Ectodermal cell (in vitro differentiated cells): ENCODE measurements at regions not wholly inside any gene's neighbourhood (a gene's known extent, or its start where the extent isn't known, plus 50 kb on each side); places are given as distances from the start of the nearest gene placed in this dataset.
"Not testable (repeated sequence)": the region's sequence is repeated elsewhere in the genome, so short reads cannot be mapped to it uniquely, and the experiment has no call there.

Experiments
- H3K27ac ChIP-seq: 2 replicates; pipeline ENCODE4 v1.7.0; 2013; ENCODE audit warnings: mild to moderate bottlenecking, low read depth, low read length; ENCODE audit not compliant: insufficient read depth, poor library complexity, severe bottlenecking
- H3K27me3 ChIP-seq: 2 replicates; pipeline ENCODE4 v1.7.0; 2013; ENCODE audit warnings: mild to moderate bottlenecking, low read length; ENCODE audit not compliant: insufficient read depth, control insufficient read depth, poor library complexity, severe bottlenecking
- H3K36me3 ChIP-seq: one replicate; pipeline ENCODE4 v1.7.0; 2013; ENCODE audit warnings: low read length; ENCODE audit not compliant: control insufficient read depth, insufficient read depth
- H3K4me1 ChIP-seq: one replicate; pipeline ENCODE4 v1.7.0; 2013; ENCODE audit warnings: low read length; ENCODE audit not compliant: control insufficient read depth, insufficient read depth
- H3K4me3 ChIP-seq: 2 replicates; pipeline ENCODE4 v1.7.0; 2013; ENCODE audit warnings: low read depth, low read length, control low read depth; ENCODE audit not compliant: insufficient read depth
- H3K9me3 ChIP-seq: 2 replicates; pipeline ENCODE4 v1.7.0; 2013; ENCODE audit warnings: mild to moderate bottlenecking, low read length, moderate library complexity; ENCODE audit not compliant: control insufficient read depth
- WGBS, 2 experiments: methylation state at CpG; one replicate each; pipeline ENCODE4 v1.1.7; 2013; ENCODE audit warnings: missing lambda C conversion rate in 2 of 2; 5-methylcytosine and 5-hydroxymethylcytosine counted together

GRCh38 chr2:199186301-199186751, 271.4 kb downstream of the SATB2 start:
- 35 to 48% methylated on average over 2 of the region's 2 CpGs for WGBS, 2 experiments
- H3K36me3 ChIP-seq: no peaks in the 10 kb centered on the region
- H3K27ac ChIP-seq: no peak overlapping the region
- H3K4me3 ChIP-seq: no peak overlapping the region
- peaks cover 2% of the 10 kb centered on the region for H3K4me1 ChIP-seq
- no peaks in the 10 kb centered on the region for H3K27me3 ChIP-seq
- no peaks in the 10 kb centered on the region for H3K9me3 ChIP-seq

- H3K9me3 ChIP-seq, H3K4me1 ChIP-seq, H3K36me3 ChIP-seq, H3K4me3 ChIP-seq, H3K27me3 ChIP-seq, H3K27ac ChIP-seq: not testable (repeated sequence)
- 59 to 76% methylated on average over 5 of the region's 5 CpGs for WGBS, 2 experiments
These were observed 272.6 kb downstream of the SATB2 start for GRCh38 chr2:199185174-199185573.

- no peaks in the 10 kb centered on the region for H3K4me1 ChIP-seq
- no peaks in the 10 kb centered on the region for H3K9me3 ChIP-seq
- 82 to 85% methylated on average over 5 of the region's 5 CpGs for WGBS, 2 experiments
- H3K4me3 ChIP-seq: no peak overlapping the region
- no peak overlapping the region for H3K27ac ChIP-seq
- H3K27me3 ChIP-seq: no peaks in the 10 kb centered on the region
- H3K36me3 ChIP-seq: no peaks in the 10 kb centered on the region
These were observed 293.9 kb downstream of the SATB2 start for GRCh38 chr2:199163613-199164458.

GRCh38 chr2:199160677-199161465, 296.9 kb downstream of the SATB2 start:
- H3K27ac ChIP-seq: no peak overlapping the region
- no peak overlapping the region for H3K4me3 ChIP-seq
- WGBS, 2 experiments: 94 to 95% methylated on average over 1 of the region's 1 CpG
- no peaks in the 10 kb centered on the region for H3K9me3 ChIP-seq
- no peaks in the 10 kb centered on the region for H3K27me3 ChIP-seq
- no peaks in the 10 kb centered on the region for H3K36me3 ChIP-seq
- no peaks in the 10 kb centered on the region for H3K4me1 ChIP-seq

GRCh38 chr2:199160081-199160480, 297.7 kb downstream of the SATB2 start:
- Histone ChIP-seq H3K4me1 (no peaks in the 10 kb centered on the region), H3K27ac (no peak overlapping the region), H3K27me3 (no peaks in the 10 kb centered on the region), H3K9me3 (no peaks in the 10 kb centered on the region), H3K4me3 (no peak overlapping the region), H3K36me3 (no peaks in the 10 kb centered on the region)
- 70 to 71% methylated on average over 4 of the region's 4 CpGs for WGBS, 2 experiments

- no peaks in the 10 kb centered on the region for H3K27me3 ChIP-seq
- H3K4me1 ChIP-seq: no peaks in the 10 kb centered on the region
- H3K36me3 ChIP-seq: no peaks in the 10 kb centered on the region
- whole genome bisulfite sequencing, 2 experiments: 88 to 100% methylated on average over 2 of the region's 3 CpGs
- no peak overlapping the region for H3K4me3 ChIP-seq
- H3K9me3 ChIP-seq: no peaks in the 10 kb centered on the region
- H3K27ac ChIP-seq: no peak overlapping the region
These were observed 309.5 kb downstream of the SATB2 start for GRCh38 chr2:199148076-199148845.

GRCh38 chr2:199147216-199147615, 310.5 kb downstream of the SATB2 start:
- no peak overlapping the region for H3K4me3 ChIP-seq
- no peak overlapping the region for H3K27ac ChIP-seq
- H3K4me1 ChIP-seq: no peaks in the 10 kb centered on the region
- H3K36me3 ChIP-seq: no peaks in the 10 kb centered on the region
- H3K9me3 ChIP-seq: no peaks in the 10 kb centered on the region
- no peaks in the 10 kb centered on the region for H3K27me3 ChIP-seq

GRCh38 chr2:199144546-199144945, 313.2 kb downstream of the SATB2 start:
- no peaks in the 10 kb centered on the region for H3K36me3 ChIP-seq
- H3K4me3 ChIP-seq: no peak overlapping the region
- H3K9me3 ChIP-seq: no peaks in the 10 kb centered on the region
- H3K27ac ChIP-seq: no peak overlapping the region
- no peaks in the 10 kb centered on the region for H3K27me3 ChIP-seq
- H3K4me1 ChIP-seq: no peaks in the 10 kb centered on the region

GRCh38 chr2:199144036-199144435, 313.7 kb downstream of the SATB2 start:
- no peaks in the 10 kb centered on the region for H3K27me3 ChIP-seq
- H3K9me3 ChIP-seq: no peaks in the 10 kb centered on the region
- WGBS, 2 experiments: 82 to 89% methylated on average over 1 of the region's 1 CpG
- H3K36me3 ChIP-seq: no peaks in the 10 kb centered on the region
- no peaks in the 10 kb centered on the region for H3K4me1 ChIP-seq
- H3K4me3 ChIP-seq: no peak overlapping the region
- H3K27ac ChIP-seq: no peak overlapping the region

GRCh38 chr2:199136681-199137080, 321.1 kb downstream of the SATB2 start:
- Histone ChIP-seq H3K36me3 (no peaks in the 10 kb centered on the region), H3K27me3 (no peaks in the 10 kb centered on the region), H3K9me3 (no peaks in the 10 kb centered on the region), H3K4me3 (no peak overlapping the region), H3K4me1 (no peaks in the 10 kb centered on the region), H3K27ac (no peak overlapping the region)
